ENCODE measurements at regions not wholly inside any gene's neighbourhood (a gene's known extent, or its start where the extent isn't known, plus 50 kb on each side); places are given as distances from the start of the nearest gene placed in this dataset.
A peak's percentile ranks its signal among the peaks of the same experiment; 100 is the strongest.

- Histone ChIP-seq H3K27ac (no peak overlapping the region), H3K27me3 (no peaks in the 10 kb centered on the region), H3K9me3 (no peaks in the 10 kb centered on the region), H3K4me3 (no peak overlapping the region), H3K36me3 (no peaks in the 10 kb centered on the region), H3K4me1 (no peaks in the 10 kb centered on the region)
- TF ChIP-seq POLR2AphosphoS5 (IDR thresholded peaks at IDR 0.05), result no peak
- TF ChIP-seq, protein P1, sequence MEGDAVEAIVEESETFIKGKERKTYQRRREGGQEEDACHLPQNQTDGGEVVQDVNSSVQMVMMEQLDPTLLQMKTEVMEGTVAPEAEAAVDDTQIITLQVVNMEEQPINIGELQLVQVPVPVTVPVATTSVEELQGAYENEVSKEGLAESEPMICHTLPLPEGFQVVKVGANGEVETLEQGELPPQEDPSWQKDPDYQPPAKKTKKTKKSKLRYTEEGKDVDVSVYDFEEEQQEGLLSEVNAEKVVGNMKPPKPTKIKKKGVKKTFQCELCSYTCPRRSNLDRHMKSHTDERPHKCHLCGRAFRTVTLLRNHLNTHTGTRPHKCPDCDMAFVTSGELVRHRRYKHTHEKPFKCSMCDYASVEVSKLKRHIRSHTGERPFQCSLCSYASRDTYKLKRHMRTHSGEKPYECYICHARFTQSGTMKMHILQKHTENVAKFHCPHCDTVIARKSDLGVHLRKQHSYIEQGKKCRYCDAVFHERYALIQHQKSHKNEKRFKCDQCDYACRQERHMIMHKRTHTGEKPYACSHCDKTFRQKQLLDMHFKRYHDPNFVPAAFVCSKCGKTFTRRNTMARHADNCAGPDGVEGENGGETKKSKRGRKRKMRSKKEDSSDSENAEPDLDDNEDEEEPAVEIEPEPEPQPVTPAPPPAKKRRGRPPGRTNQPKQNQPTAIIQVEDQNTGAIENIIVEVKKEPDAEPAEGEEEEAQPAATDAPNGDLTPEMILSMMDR (IDR thresholded peaks at IDR 0.05), result no peak
- TF ChIP-seq EP300 (IDR thresholded peaks at IDR 0.05), result no peak
- TF ChIP-seq POLR2A (IDR thresholded peaks at IDR 0.05), result no peak
- intact Hi-C loops (cut with DNase I), result no loop called here
- 86 to 94% methylated on average over 7 of the region's 7 CpGs for whole genome bisulfite sequencing, 2 donors
- no peak for DNase-seq
Observed at GRCh38 chr15:29541309-29541708, 271.7 kb upstream of the NSMCE3 start.

DNA sequence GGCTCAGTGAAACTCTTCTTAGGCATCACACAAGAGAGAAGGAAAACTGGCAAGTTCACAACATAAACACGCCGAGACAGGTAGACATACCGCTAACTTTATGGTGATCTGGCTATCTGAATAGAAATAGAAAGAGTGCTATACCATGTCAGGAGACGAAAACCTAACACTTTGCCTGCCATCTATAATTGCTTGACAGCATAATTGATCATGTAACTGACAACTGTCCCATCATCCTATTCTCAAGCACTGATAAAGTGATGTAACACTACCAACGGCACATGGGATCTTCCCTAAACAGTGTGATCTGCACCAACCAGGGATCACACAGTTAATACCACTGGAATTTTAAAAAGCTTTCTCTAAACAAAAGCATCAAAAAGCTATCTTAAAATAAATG, 270.9 kb upstream of the NSMCE3 start:
- H3K27ac ChIP-seq, result no peak overlapping the region
- no peak for DNase-seq
- TF ChIP-seq POLR2A (IDR thresholded peaks at IDR 0.05) (no peak), POLR2AphosphoS5 (IDR thresholded peaks at IDR 0.05) (no peak), EP300 (IDR thresholded peaks at IDR 0.05) (no peak)
- TF ChIP-seq, protein P1 (IDR thresholded peaks at IDR 0.05), result no peak
- no peaks in the 10 kb centered on the region for H3K9me3 ChIP-seq
- intact Hi-C loops (cut with DNase I), result no loop called here
- no peak overlapping the region for H3K4me3 ChIP-seq
- H3K36me3 ChIP-seq, result no peaks in the 10 kb centered on the region
- H3K4me1 ChIP-seq, result no peaks in the 10 kb centered on the region
- 86 to 96% methylated on average over 5 of the region's 5 CpGs for WGBS, 2 donors
- no peaks in the 10 kb centered on the region for H3K27me3 ChIP-seq

- H3K36me3 ChIP-seq, result no peaks in the 10 kb centered on the region
Observed at GRCh38 chr15:29539736-29540135, 270.1 kb upstream of the NSMCE3 start.

GRCh38 chr15:29538044-29538443, 268.4 kb upstream of the NSMCE3 start:
- no peak overlapping the region for H3K27ac ChIP-seq
- no peaks in the 10 kb centered on the region for H3K9me3 ChIP-seq
- no peaks in the 10 kb centered on the region for H3K36me3 ChIP-seq
- no peaks in the 10 kb centered on the region for H3K27me3 ChIP-seq
- WGBS, 2 donors, result 36 to 54% methylated on average over 5 of the region's 5 CpGs
- no peak for DNase-seq
- H3K4me3 ChIP-seq, result no peak overlapping the region
- TF ChIP-seq POLR2AphosphoS5 (IDR thresholded peaks at IDR 0.05) (no peak), EP300 (IDR thresholded peaks at IDR 0.05) (no peak), POLR2A (IDR thresholded peaks at IDR 0.05) (no peak)
- TF ChIP-seq, protein P1 (IDR thresholded peaks at IDR 0.05), result no peak
- peaks cover 0 to 6% (median 0%) of the 10 kb centered on the region in 4 donors for H3K4me1 ChIP-seq
- intact Hi-C loops (cut with DNase I), result no loop called here

More at GRCh38 chr15:29539736-29540135, 270.1 kb upstream of the NSMCE3 start:
- TF ChIP-seq EP300 (IDR thresholded peaks at IDR 0.05) (no peak), POLR2AphosphoS5 (IDR thresholded peaks at IDR 0.05) (no peak), POLR2A (IDR thresholded peaks at IDR 0.05) (no peak)
- TF ChIP-seq, protein P1 (IDR thresholded peaks at IDR 0.05), result no peak
- no peaks in the 10 kb centered on the region for H3K27me3 ChIP-seq
- H3K27ac ChIP-seq, result no peak overlapping the region
- no peaks in the 10 kb centered on the region for H3K4me1 ChIP-seq
- intact Hi-C loops (cut with DNase I), result no loop called here
- 89 to 93% methylated on average over 6 of the region's 6 CpGs for WGBS, 2 donors
- DNase-seq, result peak; percentile 26
- H3K4me3 ChIP-seq, result no peak overlapping the region
- no peaks in the 10 kb centered on the region for H3K9me3 ChIP-seq

DNA sequence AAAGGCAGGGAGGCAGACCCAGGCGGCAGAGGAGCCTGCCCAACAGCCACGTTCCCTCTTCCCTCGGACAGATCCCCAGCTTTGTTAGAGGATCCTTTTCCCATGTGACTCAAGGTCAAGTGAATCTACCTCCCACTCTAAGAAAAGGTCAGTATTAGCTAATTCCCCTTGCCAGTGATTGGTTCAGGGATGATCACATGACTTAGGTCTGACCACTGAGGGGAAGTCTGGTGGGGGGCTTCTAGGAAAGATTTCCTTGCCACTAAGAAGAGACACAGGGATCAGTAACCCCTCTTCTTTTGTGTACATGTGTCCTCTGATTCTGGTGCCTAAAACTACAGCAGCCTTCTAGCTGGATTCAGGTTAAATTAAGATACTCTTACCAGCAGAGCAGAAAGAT, 266.3 kb upstream of the NSMCE3 start:
- WGBS, 2 donors, result 92 to 96% methylated on average over 3 of the region's 3 CpGs
- no peak overlapping the region for H3K27ac ChIP-seq
- intact Hi-C loops (cut with DNase I), result no loop called here

More for the DNA sequence above, 266.3 kb upstream of the NSMCE3 start:
- H3K4me1 ChIP-seq, result peaks cover 0 to 6% (median 0%) of the 10 kb centered on the region in 4 donors
- no peaks in the 10 kb centered on the region for H3K9me3 ChIP-seq
- TF ChIP-seq POLR2AphosphoS5 (IDR thresholded peaks at IDR 0.05) (no peak), EP300 (IDR thresholded peaks at IDR 0.05) (no peak), POLR2A (IDR thresholded peaks at IDR 0.05) (no peak)
- TF ChIP-seq, protein P1 (IDR thresholded peaks at IDR 0.05), result no peak
- H3K36me3 ChIP-seq, result no peaks in the 10 kb centered on the region
- H3K27me3 ChIP-seq, result no peaks in the 10 kb centered on the region
- no peak for DNase-seq
- H3K4me3 ChIP-seq, result no peak overlapping the region

Data from sigmoid colon (tissue), 6 donors.